Peyer's patch (tissue), 4 donors: ENCODE measurements at regions not wholly inside any gene's neighbourhood (a gene's known extent, or its start where the extent isn't known, plus 50 kb on each side); places are given as distances from the start of the nearest gene placed in this dataset.

Experiments
- CTCF ChIP-seq, 6 experiments: fragments of 450-650 bp in 4 of 6; fragments of 200-600 bp in 2 of 6; sonication (generic) in 1 of 6; IDR thresholded peaks; one replicate each; pipeline ENCODE4 v1.5.1; 2017 to 2019; ENCODE audit warnings: antibody characterized with exemption in 6 of 6, mild to moderate bottlenecking in 3 of 6, moderate library complexity in 1 of 6
- POLR2A ChIP-seq, 2 donors: fragments of 450-650 bp; IDR thresholded peaks; one replicate each; pipeline ENCODE4 v1.5.1; 2017; ENCODE audit warnings: antibody characterized with exemption in 2 of 2, mild to moderate bottlenecking in 2 of 2, moderate library complexity in 2 of 2

- TF ChIP-seq CTCF (IDR thresholded peaks at IDR 0.05): no peak
- no peak for TF ChIP-seq POLR2A (IDR thresholded peaks at IDR 0.05)
These were observed 1348.5 kb upstream of the WWC1 start for GRCh38 chr5:166942948-166943347.
